ENCODE measurements at regions not wholly inside any gene's neighbourhood (a gene's known extent, or its start where the extent isn't known, plus 50 kb on each side); places are given as distances from the start of the nearest gene placed in this dataset.

- no peak for DNase-seq (ENCODE audit: low spot score)
These were observed 63.6 kb upstream of the IGFBP3 start for GRCh38 chr7:45984386-45985295.

- DNase-seq (ENCODE audit: low spot score) = no peak
These were observed 62.7 kb upstream of the IGFBP3 start for GRCh38 chr7:45983720-45984255.

DNA sequence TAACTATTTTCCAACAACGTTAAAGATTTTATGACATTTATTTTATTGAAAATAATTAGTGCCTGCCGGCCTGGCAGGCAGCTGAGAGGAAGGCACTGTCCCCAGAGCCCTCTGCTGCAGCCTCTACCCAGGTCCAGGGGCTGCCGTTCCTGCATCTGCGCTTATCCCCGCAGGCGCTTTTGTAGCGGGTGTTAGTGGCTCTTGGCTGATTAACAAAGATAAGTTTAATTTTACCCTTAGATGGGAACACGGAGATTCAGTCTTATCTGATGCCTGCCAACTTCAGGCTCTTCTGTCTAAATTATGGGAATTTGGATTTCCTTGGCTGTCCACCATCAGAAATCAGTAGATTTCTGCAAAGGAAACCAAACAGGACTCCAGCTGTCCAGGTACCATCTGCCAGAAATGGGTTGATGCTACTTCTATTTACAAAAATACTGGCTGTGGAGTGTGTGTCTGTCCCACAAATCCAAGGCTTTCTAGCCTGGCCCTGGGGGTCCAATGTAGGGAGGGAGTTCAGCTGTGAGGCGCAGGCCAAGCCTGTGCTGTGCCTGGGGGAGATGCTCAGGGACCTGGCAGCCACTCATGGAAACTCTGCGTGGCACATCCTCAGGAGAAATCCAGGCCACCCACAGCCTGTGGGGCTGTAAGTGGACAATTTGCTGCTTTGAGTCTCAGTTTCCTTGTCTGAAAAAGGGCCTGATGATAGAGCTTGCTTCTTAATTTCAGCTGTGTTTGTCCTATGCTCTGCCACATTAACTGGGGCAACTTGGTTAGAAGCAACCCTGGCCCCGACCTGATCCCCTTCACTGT lies 62.0 kb upstream of the IGFBP3 start:
- no peak for DNase-seq (ENCODE audit: low spot score)

GRCh38 chr7:45982132-45982531 lies 61.1 kb upstream of the IGFBP3 start:
- DNase-seq (ENCODE audit: low spot score) = no peak

GRCh38 chr7:45980973-45981372 lies 59.9 kb upstream of the IGFBP3 start:
- no peak for DNase-seq (ENCODE audit: low spot score)

DNA sequence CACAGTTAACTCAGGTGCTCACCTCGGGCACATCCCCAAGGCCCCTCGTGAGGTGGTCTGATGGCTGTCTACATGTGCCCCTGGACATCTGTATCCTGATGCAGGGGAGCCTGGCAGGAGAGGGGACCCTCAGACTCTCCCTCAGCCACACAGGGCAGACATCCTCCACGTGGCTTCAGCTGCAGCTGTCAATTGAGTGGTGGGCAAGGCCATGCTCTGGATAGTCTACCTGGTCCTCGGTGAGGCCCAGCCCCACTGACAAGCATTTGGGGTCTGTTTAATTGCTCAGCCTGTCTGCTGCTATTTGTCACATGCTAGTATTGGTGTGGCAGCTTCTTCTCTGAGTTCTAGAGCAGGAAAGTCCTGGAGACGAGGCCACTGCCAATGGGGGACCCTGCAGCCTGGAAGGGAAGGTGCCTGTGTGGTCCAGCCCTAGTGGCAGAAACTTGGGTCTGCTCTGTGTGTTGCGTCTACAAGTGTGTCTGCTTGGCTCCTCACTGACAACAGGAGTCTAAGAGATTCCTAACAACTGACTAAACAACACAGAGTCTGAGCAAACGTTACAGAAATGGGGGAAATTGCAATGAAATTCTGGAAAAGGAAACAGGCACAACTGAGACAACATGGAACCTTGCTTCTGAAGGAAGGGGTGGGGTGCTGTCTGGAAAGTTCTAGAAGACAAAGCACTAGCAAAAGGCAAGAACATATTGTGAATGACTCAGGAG lies 59.3 kb upstream of the IGFBP3 start:
- no peak for DNase-seq (ENCODE audit: low spot score)

DNA sequence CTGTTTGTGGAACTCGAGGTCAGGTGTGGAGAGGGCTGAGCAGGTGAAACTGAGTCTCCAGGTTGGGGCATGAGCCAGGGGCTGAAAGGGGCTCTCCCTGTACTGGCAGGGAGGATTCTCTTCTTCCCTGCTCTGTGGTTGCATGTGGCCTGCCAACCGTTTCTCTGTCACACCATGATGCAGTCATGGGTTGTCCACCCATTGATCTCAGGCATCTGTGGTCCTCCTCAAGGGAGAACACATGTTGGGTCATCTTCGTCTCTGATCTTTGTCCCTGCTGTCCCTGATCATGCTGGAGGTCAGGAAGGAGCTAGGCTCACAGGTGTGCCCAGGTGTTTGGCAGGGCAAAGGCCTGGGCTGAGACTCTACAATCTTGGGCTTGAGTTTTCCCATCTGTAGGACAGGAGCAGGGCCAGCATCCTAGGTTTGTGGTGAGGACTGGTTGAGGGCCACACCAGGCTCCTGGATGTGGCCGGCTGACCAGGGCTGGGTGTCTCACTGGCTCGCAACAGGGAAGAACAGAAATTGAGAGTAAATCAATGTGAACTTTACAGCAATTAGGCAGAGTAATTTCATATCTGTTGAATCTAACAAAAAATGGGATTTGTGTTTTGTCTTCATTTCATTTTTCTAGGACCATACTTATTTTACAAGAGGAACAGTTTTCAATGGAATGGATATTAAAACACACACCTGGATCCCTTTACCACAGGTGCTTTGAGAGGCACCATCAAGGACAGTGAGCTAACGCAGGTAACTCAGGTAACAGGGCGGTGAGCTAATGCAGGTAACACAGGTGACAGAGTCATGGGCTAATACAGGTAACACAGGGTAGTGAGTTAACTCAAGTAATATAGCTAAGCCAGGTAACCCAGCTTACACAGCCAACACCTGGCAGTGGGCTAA lies 58.5 kb upstream of the IGFBP3 start:
- DNase-seq (ENCODE audit: low spot score) = no peak

DNA sequence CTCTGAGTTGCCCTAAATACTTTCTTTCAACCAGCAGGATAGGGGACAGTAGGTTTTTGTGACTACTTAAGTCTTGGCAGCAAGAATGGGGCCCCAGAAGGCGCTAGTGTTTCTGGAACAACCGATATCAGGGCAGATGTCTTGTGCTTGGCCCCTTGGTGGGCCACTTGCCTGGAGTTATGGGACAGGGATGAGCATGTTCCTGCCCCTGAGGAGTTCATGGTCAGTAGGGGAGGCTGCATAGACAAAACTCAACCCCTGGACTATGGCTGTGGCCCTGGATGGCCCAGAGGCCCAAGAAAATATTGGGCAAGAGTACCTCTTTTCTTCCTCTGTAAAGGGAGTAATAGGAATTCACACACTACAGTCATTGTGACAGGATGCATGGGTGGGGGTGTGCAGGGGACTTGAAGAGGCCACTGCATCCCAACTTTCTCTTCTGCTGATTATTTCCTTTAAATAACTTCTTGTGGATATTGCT lies 57.7 kb upstream of the IGFBP3 start:
- DNase-seq (ENCODE audit: low spot score) = no peak

GRCh38 chr7:45978010-45978681 lies 57.1 kb upstream of the IGFBP3 start:
- no peak for DNase-seq (ENCODE audit: low spot score)

GRCh38 chr7:45977256-45977780 lies 56.2 kb upstream of the IGFBP3 start:
- DNase-seq (ENCODE audit: low spot score) = no peak

DNA sequence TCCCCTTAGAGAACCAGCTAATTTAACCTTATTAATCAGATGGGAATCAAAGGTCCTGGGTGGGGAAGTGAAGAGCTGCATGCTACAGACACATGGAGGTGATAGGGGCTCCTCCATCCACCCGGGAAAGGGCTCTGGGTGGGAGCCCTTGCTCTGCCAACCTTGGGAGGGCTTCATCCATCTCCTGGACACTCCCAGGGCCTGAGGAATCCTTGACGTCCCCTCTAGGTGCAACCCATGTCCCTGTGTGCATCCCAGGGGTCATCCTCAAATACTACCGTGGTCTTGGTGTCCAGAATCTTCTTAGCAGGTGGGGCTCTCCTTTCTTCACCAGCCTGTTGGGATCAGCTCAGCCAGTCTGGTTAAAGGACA lies 55.4 kb upstream of the IGFBP3 start:
- no peak for DNase-seq (ENCODE audit: low spot score)

- DNase-seq (ENCODE audit: low spot score) = no peak
These were observed 54.9 kb upstream of the IGFBP3 start for GRCh38 chr7:45975847-45976484.

DNA sequence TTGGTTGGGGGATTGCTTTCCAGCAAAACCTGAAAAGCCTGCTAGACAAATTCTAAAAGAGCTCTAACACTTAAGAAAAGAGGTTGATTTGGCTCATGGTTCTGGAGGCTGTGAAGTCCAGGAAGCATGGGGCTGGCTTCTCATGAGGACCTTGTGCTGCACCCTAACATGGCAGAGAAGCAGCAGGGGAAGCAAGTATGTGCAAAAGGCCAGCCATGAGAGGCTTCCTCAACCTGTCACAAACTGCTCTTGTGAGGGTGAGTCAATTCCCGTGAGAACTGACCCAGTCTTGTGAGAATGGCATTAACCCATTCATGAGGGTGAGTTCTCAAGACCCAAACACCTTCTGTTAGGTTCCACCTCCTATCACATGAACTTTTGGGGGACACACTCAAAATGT lies 54.3 kb upstream of the IGFBP3 start:
- no peak for DNase-seq (ENCODE audit: low spot score)

- no peak for DNase-seq (ENCODE audit: low spot score)
These were observed 53.7 kb upstream of the IGFBP3 start for GRCh38 chr7:45974540-45975360.

DNA sequence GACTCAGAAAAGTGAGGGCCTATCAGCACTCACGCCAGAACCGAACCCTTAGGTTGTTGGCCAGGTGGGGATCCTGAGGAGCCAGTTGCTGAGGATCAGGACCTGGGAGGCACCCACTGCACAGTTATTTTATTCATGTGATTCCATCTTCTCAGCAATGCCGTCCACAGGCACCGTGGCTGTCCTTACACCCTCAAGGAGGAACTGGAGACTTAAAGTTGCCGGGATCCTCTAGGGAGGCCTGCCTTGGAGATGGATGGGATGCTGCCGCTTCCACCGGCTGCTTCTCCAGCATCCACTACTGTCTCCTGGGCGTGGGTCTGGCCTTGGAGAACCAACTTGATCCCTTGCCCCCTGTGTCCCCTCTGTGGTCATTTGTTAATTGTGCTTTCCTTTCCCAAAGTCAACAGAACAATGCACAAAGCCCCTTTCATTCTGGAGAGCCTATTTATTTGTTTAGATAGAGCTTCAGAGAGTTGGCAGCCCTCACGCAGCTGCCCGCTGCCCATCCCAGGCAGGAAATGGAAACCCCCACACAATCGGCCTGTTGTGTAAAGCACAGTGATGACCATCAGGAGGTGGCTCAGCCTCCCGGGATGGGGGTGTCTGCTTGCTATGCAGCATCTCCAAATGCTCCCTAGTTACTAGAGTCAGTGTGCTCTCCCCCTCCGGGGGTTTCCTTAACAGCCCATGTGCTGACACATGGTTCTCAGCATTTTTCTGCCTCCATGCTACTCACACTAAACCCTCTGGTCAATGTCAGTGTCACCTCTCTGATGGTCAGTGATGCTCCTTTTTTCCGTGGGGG lies 52.9 kb upstream of the IGFBP3 start:
- peak; percentile 92 for DNase-seq (ENCODE audit: low spot score)

- no peak for DNase-seq (ENCODE audit: low spot score)
These were observed 51.7 kb upstream of the IGFBP3 start for GRCh38 chr7:45972629-45973312.

- DNase-seq (ENCODE audit: low spot score) = no peak
These were observed 50.6 kb upstream of the IGFBP3 start for GRCh38 chr7:45971661-45972175.

Data from globus pallidus (tissue), 1 donor.